Tibial nerve (tissue), 4 donors: ENCODE measurements at regions not wholly inside any gene's neighbourhood (a gene's known extent, or its start where the extent isn't known, plus 50 kb on each side); places are given as distances from the start of the nearest gene placed in this dataset.

Experiments
- CTCF ChIP-seq, 5 experiments: fragments of 200-600 bp in 3 of 5; fragments of 450-650 bp in 2 of 5; sonication (generic) in 3 of 5; IDR thresholded peaks; one replicate each; pipeline ENCODE4 v1.5.1; 2016 to 2019; ENCODE audit warnings: antibody characterized with exemption in 5 of 5, mild to moderate bottlenecking in 3 of 5, moderate library complexity in 2 of 5
- EP300 ChIP-seq, 2 donors: sonication (generic); formaldehyde crosslinking; IDR thresholded peaks; one replicate each; pipeline ENCODE4 v1.6.1; 2017; ENCODE audit warnings: antibody characterized with exemption in 2 of 2, mild to moderate bottlenecking in 1 of 2
- POLR2A ChIP-seq, 2 donors: fragments of 450-650 bp; IDR thresholded peaks; one replicate each; pipeline ENCODE4 v1.6.1; 2017; ENCODE audit warnings: antibody characterized with exemption in 2 of 2, mild to moderate bottlenecking in 2 of 2, moderate library complexity in 2 of 2

- TF ChIP-seq CTCF (IDR thresholded peaks at IDR 0.05) (no peak), POLR2A (IDR thresholded peaks at IDR 0.05) (no peak), EP300 (IDR thresholded peaks at IDR 0.05) (no peak)
These were observed 75.3 kb upstream of the DLX2 start for GRCh38 chr2:172177996-172178395.
